ENCODE measurements at regions not wholly inside any gene's neighbourhood (a gene's known extent, or its start where the extent isn't known, plus 50 kb on each side); places are given as distances from the start of the nearest gene placed in this dataset.
A peak's percentile ranks its signal among the peaks of the same experiment; 100 is the strongest.

DNA sequence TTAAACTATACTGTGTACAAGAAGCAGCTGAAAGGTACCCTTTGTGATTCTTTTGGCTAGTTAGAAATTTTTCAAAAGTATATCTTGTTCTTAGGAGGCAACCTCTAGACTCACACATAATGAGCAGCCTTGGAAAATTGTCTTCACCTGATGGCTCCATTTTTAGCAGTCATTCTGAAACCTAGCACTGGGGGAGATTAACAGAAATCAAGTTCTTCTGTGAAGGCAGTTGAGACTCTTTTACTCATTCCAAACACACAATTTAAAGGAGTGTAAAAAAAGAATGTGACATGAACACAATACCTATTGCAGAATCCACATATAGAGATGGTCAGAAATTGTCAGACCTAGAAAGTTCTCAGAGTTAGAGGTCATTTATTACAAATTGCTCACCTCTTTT, 197.7 kb downstream of the UBE2E3 start:
- TF ChIP-seq JUND (IDR thresholded peaks at IDR 0.05), result no peak
- TF ChIP-seq POLR2A (IDR thresholded peaks at IDR 0.05; ENCODE audit: borderline replicate concordance, extremely low read depth, insufficient read depth, insufficient read length), result no peak
- H3K36me3 ChIP-seq (ENCODE audit: control insufficient read depth in 1 of 2, insufficient read depth in 2 of 2, low read length in 2 of 2), result no peaks in the 10 kb centered on the region
- no peaks in the 10 kb centered on the region for H3K9me2 ChIP-seq (ENCODE audit: insufficient read depth)
- H3K9ac ChIP-seq (ENCODE audit: low read length), result no peak overlapping the region
- no peaks in the 10 kb centered on the region for H3K79me2 ChIP-seq (ENCODE audit: insufficient read depth, low read length)
- H3K4me3 ChIP-seq (replicated peaks in 1 of 2; ENCODE audit: low read depth in 1 of 2, low read length in 2 of 2), result no peak overlapping the region
- ChIA-PET POLR2A (no interaction called here), RAD21 (ENCODE audit: low non-redundant PET in 1 of 2, low total read pairs in 2 of 2, uncharacterized antibody in 2 of 2, unreplicated experiment in 2 of 2) (no interaction called here), CTCF (no interaction called here)
- H3K27ac ChIP-seq (ENCODE audit: low read depth, low read length), result no peak overlapping the region
- no peak overlapping the region for H3K4me2 ChIP-seq (ENCODE audit: low read length)
- intact Hi-C loops (cut with micrococcal nuclease), result no loop called here
- DNase-seq (ENCODE audit: low read depth, low spot score) (no peak), ATAC-seq (no peak)
- no peaks in the 10 kb centered on the region for H3K9me3 ChIP-seq (ENCODE audit: control insufficient read depth in 1 of 2, insufficient read depth in 1 of 2, low read depth in 1 of 2, low read length in 2 of 2)
- BruUV-seq (replicated peaks), result no TSS peak
- H2AFZ ChIP-seq (ENCODE audit: low read depth, low read length, poor library complexity, severe bottlenecking), result peak overlapping the region; percentile 76
- H3K4me1 ChIP-seq (ENCODE audit: control insufficient read depth in 1 of 2, insufficient read depth in 2 of 2, low read length in 2 of 2), result no peaks in the 10 kb centered on the region
- H4K20me1 ChIP-seq (ENCODE audit: insufficient read depth), result no peaks in the 10 kb centered on the region
- H3K27me3 ChIP-seq (ENCODE audit: insufficient read depth, low read length), result no peaks in the 10 kb centered on the region

DNA sequence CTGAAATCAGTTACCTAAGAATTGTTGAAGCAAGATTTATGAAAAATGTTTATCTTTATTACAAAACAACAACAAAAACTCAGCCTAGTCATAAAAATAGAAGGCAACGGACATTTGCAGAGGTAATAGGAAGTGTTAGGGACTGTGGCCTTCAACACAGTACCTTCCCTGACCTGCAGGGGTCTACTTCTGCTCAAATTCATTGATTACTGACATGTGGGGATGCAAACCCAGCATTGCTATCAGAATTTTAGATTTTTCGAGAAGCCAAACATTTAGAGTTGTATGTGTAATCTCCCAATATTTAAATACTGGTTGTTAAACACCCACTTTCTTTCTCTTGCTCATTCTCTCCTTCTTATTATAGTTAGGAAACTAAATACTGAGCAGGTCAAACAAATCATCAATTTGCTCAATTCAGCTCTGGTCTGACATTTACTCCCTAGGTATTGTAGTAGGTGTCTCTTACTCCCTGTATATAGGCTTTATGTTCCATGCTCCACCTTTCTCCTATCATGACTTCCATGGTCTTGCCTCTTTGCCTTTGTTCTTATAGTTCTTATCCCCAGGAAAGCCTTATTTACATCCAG, 198.5 kb downstream of the UBE2E3 start:
- POLR2A ChIA-PET, result no interaction called here
- Histone ChIP-seq H4K20me1 (ENCODE audit: insufficient read depth) (no peaks in the 10 kb centered on the region), H3K4me3 (replicated peaks in 1 of 2; ENCODE audit: low read depth in 1 of 2, low read length in 2 of 2) (no peak overlapping the region), H3K9me3 (ENCODE audit: control insufficient read depth in 1 of 2, insufficient read depth in 1 of 2, low read depth in 1 of 2, low read length in 2 of 2) (no peaks in the 10 kb centered on the region), H3K4me1 (ENCODE audit: control insufficient read depth in 1 of 2, insufficient read depth in 2 of 2, low read length in 2 of 2) (no peaks in the 10 kb centered on the region), H3K36me3 (ENCODE audit: control insufficient read depth in 1 of 2, insufficient read depth in 2 of 2, low read length in 2 of 2) (no peaks in the 10 kb centered on the region), H2AFZ (ENCODE audit: low read depth, low read length, poor library complexity, severe bottlenecking) (peak overlapping the region; percentile 76), H3K27me3 (ENCODE audit: insufficient read depth, low read length) (no peaks in the 10 kb centered on the region), H3K27ac (ENCODE audit: low read depth, low read length) (no peak overlapping the region), H3K79me2 (ENCODE audit: insufficient read depth, low read length) (no peaks in the 10 kb centered on the region), H3K4me2 (ENCODE audit: low read length) (no peak overlapping the region), H3K9me2 (ENCODE audit: insufficient read depth) (no peaks in the 10 kb centered on the region), H3K9ac (ENCODE audit: low read length) (no peak overlapping the region)
- peak; percentile 27 for DNase-seq (ENCODE audit: low read depth, low spot score)
- CTCF ChIA-PET, result no interaction called here
- BruUV-seq (replicated peaks), result no TSS peak
- peak; percentile 77 for ATAC-seq
- RAD21 ChIA-PET (ENCODE audit: low non-redundant PET in 1 of 2, low total read pairs in 2 of 2, uncharacterized antibody in 2 of 2, unreplicated experiment in 2 of 2), result no interaction called here
- TF ChIP-seq JUND (IDR thresholded peaks at IDR 0.05) (no peak), RAD21 (IDR thresholded peaks at IDR 0.05; ENCODE audit: low read depth) (peak; percentile 50), YY1 (IDR thresholded peaks at IDR 0.05; ENCODE audit: extremely low read depth, insufficient replicate concordance, low read depth, low read length) (no peak)
- TF ChIP-seq, protein P1, sequence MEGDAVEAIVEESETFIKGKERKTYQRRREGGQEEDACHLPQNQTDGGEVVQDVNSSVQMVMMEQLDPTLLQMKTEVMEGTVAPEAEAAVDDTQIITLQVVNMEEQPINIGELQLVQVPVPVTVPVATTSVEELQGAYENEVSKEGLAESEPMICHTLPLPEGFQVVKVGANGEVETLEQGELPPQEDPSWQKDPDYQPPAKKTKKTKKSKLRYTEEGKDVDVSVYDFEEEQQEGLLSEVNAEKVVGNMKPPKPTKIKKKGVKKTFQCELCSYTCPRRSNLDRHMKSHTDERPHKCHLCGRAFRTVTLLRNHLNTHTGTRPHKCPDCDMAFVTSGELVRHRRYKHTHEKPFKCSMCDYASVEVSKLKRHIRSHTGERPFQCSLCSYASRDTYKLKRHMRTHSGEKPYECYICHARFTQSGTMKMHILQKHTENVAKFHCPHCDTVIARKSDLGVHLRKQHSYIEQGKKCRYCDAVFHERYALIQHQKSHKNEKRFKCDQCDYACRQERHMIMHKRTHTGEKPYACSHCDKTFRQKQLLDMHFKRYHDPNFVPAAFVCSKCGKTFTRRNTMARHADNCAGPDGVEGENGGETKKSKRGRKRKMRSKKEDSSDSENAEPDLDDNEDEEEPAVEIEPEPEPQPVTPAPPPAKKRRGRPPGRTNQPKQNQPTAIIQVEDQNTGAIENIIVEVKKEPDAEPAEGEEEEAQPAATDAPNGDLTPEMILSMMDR (IDR thresholded peaks at IDR 0.05 in 2 of 3, conservative IDR thresholded peaks at IDR 0.05 in 1 of 3; ENCODE audit: borderline replicate concordance in 1 of 3, insufficient read depth in 1 of 3, low read depth in 2 of 3, low read length in 2 of 3), result peak; percentile 18 to 67 (median 63); a peak in 5 of 6 replicates
- intact Hi-C loops (cut with micrococcal nuclease), result no loop called here

All from HCT116 (cell line).